IMR-90 (cell line): ENCODE measurements at regions not wholly inside any gene's neighbourhood (a gene's known extent, or its start where the extent isn't known, plus 50 kb on each side); places are given as distances from the start of the nearest gene placed in this dataset.

ENCODE experiments used
- ATAC-seq: fragments of 200-7000 bp; cut with Tn5 transposase; 2 replicates; pipeline ENCODE4 v1.9.1; 2020; ENCODE audit warnings: low read depth, mild to moderate bottlenecking, moderate library complexity
- BruUV-seq: library from RNA; stranded (reverse); fragments of 400-500 nt; replicated peaks from 2 replicates; lab custom pipeline; 2021; lab: Mats Ljungman, UMichigan
- CTCF ChIA-PET: fragments of 300-600 bp; formaldehyde crosslinking; extraction: SDS; loops from one replicate; lab custom pipeline; 2021; ENCODE audit warnings: antibody characterized with exemption; lab: Yijun Ruan, JAX
- POLR2A ChIA-PET: fragments of 300-600 bp; sonication (Branson Sonifier 250); formaldehyde crosslinking; loops from one replicate; lab custom pipeline; 2022; ENCODE audit warnings: antibody characterized with exemption; ENCODE audit not compliant: unreplicated experiment; lab: Charles Lee
- DNase-seq: peaks from one replicate; pipeline ENCODE4 v3.0.0; 2013
- H2AFZ ChIP-seq: replicated peaks from 2 replicates; pipeline ENCODE3; 2013; ENCODE audit warnings: low read length, mild to moderate bottlenecking; ENCODE audit not compliant: poor library complexity
- H2AK5ac ChIP-seq: 2 replicates; pipeline ENCODE4 v1.6.1; 2013; ENCODE audit warnings: low read depth, low read length, inconsistent platforms
- H2AK9ac ChIP-seq: replicated peaks from 2 replicates; pipeline ENCODE3; 2013; ENCODE audit warnings: mild to moderate bottlenecking, low read depth, low read length, moderate library complexity; ENCODE audit not compliant: poor library complexity
- H2BK120ac ChIP-seq: 2 replicates; pipeline ENCODE4 v1.6.1; 2013; ENCODE audit warnings: low read depth, low read length, inconsistent platforms
- H2BK15ac ChIP-seq: 3 replicates; pipeline ENCODE4 v1.6.1; 2013; ENCODE audit warnings: low read depth, low read length, inconsistent platforms
- H2BK20ac ChIP-seq: 2 replicates; pipeline ENCODE4 v1.6.1; 2013; ENCODE audit warnings: low read depth, mild to moderate bottlenecking, inconsistent platforms, low read length, moderate library complexity
- H2BK5ac ChIP-seq: 2 replicates; pipeline ENCODE4 v1.6.1; 2013; ENCODE audit warnings: mild to moderate bottlenecking, low read depth, low read length, inconsistent platforms; ENCODE audit not compliant: poor library complexity, severe bottlenecking
- H3K14ac ChIP-seq: replicated peaks from 2 replicates; pipeline ENCODE4 v1.6.1; 2013; ENCODE audit warnings: low read depth, low read length, inconsistent platforms
- H3K18ac ChIP-seq: 2 replicates; pipeline ENCODE4 v1.6.1; 2013; ENCODE audit warnings: low read depth, low read length, control low read depth
- H3K23ac ChIP-seq: 2 replicates; pipeline ENCODE4 v1.6.1; 2013; ENCODE audit warnings: low read depth, low read length, inconsistent platforms
- H3K27ac ChIP-seq: 2 replicates; pipeline ENCODE4 v1.5.1; 2013; ENCODE audit warnings: mild to moderate bottlenecking, control low read depth, low read length; ENCODE audit not compliant: insufficient read depth
- H3K27me3 ChIP-seq: 2 replicates; pipeline ENCODE4 v1.6.1; 2013; ENCODE audit warnings: low read length; ENCODE audit not compliant: control insufficient read depth, insufficient read depth
- H3K36me3 ChIP-seq: 2 replicates; pipeline ENCODE4 v1.6.1; 2013; ENCODE audit warnings: low read length, mixed read lengths; ENCODE audit not compliant: control insufficient read depth, insufficient read depth
- H3K4ac ChIP-seq: 2 replicates; pipeline ENCODE4 v1.6.1; 2013; ENCODE audit warnings: low read depth, low read length, inconsistent platforms
- H3K4me1 ChIP-seq: 2 replicates; pipeline ENCODE4 v1.6.1; 2013; ENCODE audit warnings: low read length, mixed read lengths; ENCODE audit not compliant: control insufficient read depth, insufficient read depth
- H3K4me2 ChIP-seq: 2 replicates; pipeline ENCODE4 v1.6.1; 2013; ENCODE audit warnings: low read depth, mild to moderate bottlenecking, control low read depth, low read length, moderate library complexity
- H3K4me3 ChIP-seq: 2 replicates; pipeline ENCODE4 v1.5.1; 2013; ENCODE audit warnings: low read depth, mild to moderate bottlenecking, control low read depth, low read length, moderate library complexity; ENCODE audit not compliant: insufficient read depth
- H3K56ac ChIP-seq: 2 replicates; pipeline ENCODE4 v1.6.1; 2013; ENCODE audit warnings: low read length, inconsistent platforms; ENCODE audit not compliant: insufficient read depth; ENCODE audit errors: extremely low read depth
- H3K79me1 ChIP-seq, 2 experiments: 2 replicates each; pipeline ENCODE4 v1.6.1; 2013; ENCODE audit warnings: low read length in 2 of 2, inconsistent platforms in 1 of 2, low read depth in 1 of 2
- H3K9ac ChIP-seq: 2 replicates; pipeline ENCODE4 v1.6.1; 2013; ENCODE audit warnings: low read depth, low read length, control low read depth
- H3K9me1 ChIP-seq: 2 replicates; pipeline ENCODE4 v1.6.1; 2013; ENCODE audit warnings: low read length, inconsistent platforms; ENCODE audit not compliant: insufficient read depth
- H3K9me3 ChIP-seq: 2 replicates; pipeline ENCODE4 v1.6.1; 2013; ENCODE audit warnings: low read length; ENCODE audit not compliant: control insufficient read depth, insufficient read depth
- H4K20me1 ChIP-seq: 2 replicates; pipeline ENCODE4 v1.6.1; 2013; ENCODE audit warnings: low read length, inconsistent platforms; ENCODE audit not compliant: insufficient read depth
- H4K5ac ChIP-seq: 2 replicates; pipeline ENCODE4 v1.6.1; 2013; ENCODE audit warnings: mild to moderate bottlenecking, low read depth, low read length, control low read depth
- H4K8ac ChIP-seq, 2 experiments: 2 replicates each; pipeline ENCODE4 v1.6.1; 2013; ENCODE audit warnings: low read depth in 2 of 2, low read length in 2 of 2, control low read depth in 1 of 2, inconsistent platforms in 1 of 2
- H4K91ac ChIP-seq: 2 replicates; pipeline ENCODE4 v1.6.1; 2013; ENCODE audit warnings: low read depth, low read length, inconsistent platforms; ENCODE audit not compliant: insufficient read depth
- BHLHE40 ChIP-seq: fragments of 150-350 bp; IDR thresholded peaks from 2 replicates; pipeline ENCODE4 v1.6.1; 2016; ENCODE audit warnings: mild to moderate bottlenecking, low read depth, low read length
- ELK1 ChIP-seq: fragments of 150-350 bp; IDR thresholded peaks from 2 replicates; pipeline ENCODE4 v1.6.1; 2016; ENCODE audit warnings: low read depth, mild to moderate bottlenecking, low read length, moderate library complexity, borderline replicate concordance
- MAFK ChIP-seq: IDR thresholded peaks from 2 replicates; pipeline ENCODE4 v1.6.1; 2012; ENCODE audit warnings: low read depth, low read length, improper control_type of control experiment
- MAZ ChIP-seq: IDR thresholded peaks from 2 replicates; pipeline ENCODE4 v1.6.1; 2012; ENCODE audit warnings: low read depth, mild to moderate bottlenecking, low read length, improper control_type of control experiment, moderate library complexity, borderline replicate concordance
- NFE2L2 ChIP-seq: fragments of 150-350 bp; IDR thresholded peaks from 2 replicates; pipeline ENCODE4 v1.6.1; 2016; ENCODE audit warnings: low read depth, mild to moderate bottlenecking, low read length
- POLR2A ChIP-seq: IDR thresholded peaks from 2 replicates; pipeline ENCODE4 v1.6.1; 2012; ENCODE audit warnings: mild to moderate bottlenecking, low read depth, low read length
- RFX5 ChIP-seq: IDR thresholded peaks from 2 replicates; pipeline ENCODE4 v1.8.0; 2012; ENCODE audit warnings: low read depth, mild to moderate bottlenecking, low read length, moderate library complexity
- whole genome bisulfite sequencing, 2 experiments: methylation state at CpG; one replicate each; pipeline versions ENCODE4 v1.1.5 to v1.1.7; 2013; ENCODE audit warnings: missing lambda C conversion rate in 2 of 2; ENCODE audit not compliant: insufficient read length in 1 of 2; ENCODE audit errors: extremely low coverage in 2 of 2; 5-methylcytosine and 5-hydroxymethylcytosine counted together
- dilution Hi-C: fragments of 300-500 bp; cut with HindIII; formaldehyde crosslinking; loops from one replicate; pipeline ENCODE4 v1.14.3; 2018; ENCODE audit warnings: low sequenced_read_pairs; ENCODE audit not compliant: unreplicated experiment
- in situ Hi-C: fragments of 300-500 bp; cut with MboI; formaldehyde crosslinking; loops from 3 replicates; pipeline ENCODE4 v1.14.3; 2019; ENCODE audit warnings: low sequenced_read_pairs, inconsistent platforms, mixed read lengths
- intact Hi-C: fragments of 100-400 bp; cut with micrococcal nuclease; formaldehyde crosslinking; loops from 2 replicates; pipeline ENCODE4 v1.10.0; 2022

- H3K4me2 ChIP-seq, result no peak overlapping the region
- no peak for TF ChIP-seq MAFK
- no peak for TF ChIP-seq ELK1
- no peak for TF ChIP-seq POLR2A
- TF ChIP-seq BHLHE40, result no peak
- no peak for TF ChIP-seq MAZ
- TF ChIP-seq NFE2L2, result no peak
- no peak for TF ChIP-seq RFX5
- H3K9me1 ChIP-seq, result no peaks in the 10 kb centered on the region
- H3K36me3 ChIP-seq, result no peaks in the 10 kb centered on the region
- BruUV-seq, result no TSS peak
- no peak overlapping the region for H2BK5ac ChIP-seq
- intact Hi-C loops, result no loop called here
- H3K27ac ChIP-seq, result no peak overlapping the region
- no peak for ATAC-seq
- no peak overlapping the region for H4K91ac ChIP-seq
- dilution Hi-C loops, result no loop called here
- no peaks in the 10 kb centered on the region for H3K79me1 ChIP-seq
- no peaks in the 10 kb centered on the region for H3K27me3 ChIP-seq
- H3K14ac ChIP-seq, result no peak overlapping the region
- no peaks in the 10 kb centered on the region for H4K20me1 ChIP-seq
- DNase-seq, result no peak
- no peak overlapping the region for H3K56ac ChIP-seq
- H4K8ac ChIP-seq, result no peak overlapping the region
- H3K4ac ChIP-seq, result no peak overlapping the region
- H2BK15ac ChIP-seq, result no peak overlapping the region
- ChIA-PET POLR2A (no interaction called here), CTCF (no interaction called here)
- no peak overlapping the region for H2BK120ac ChIP-seq
- H4K5ac ChIP-seq, result no peak overlapping the region
- H3K23ac ChIP-seq, result no peak overlapping the region
- H2AK9ac ChIP-seq, result no peak overlapping the region
- H3K9me3 ChIP-seq, result peaks cover 2% of the 10 kb centered on the region; the same call in 1 of the 2 replicates
- H2AK5ac ChIP-seq, result no peak overlapping the region
- H2AFZ ChIP-seq, result no peak overlapping the region
- in situ Hi-C loops, result no loop called here
- no CpG with 5 or more reads among the region's 1 CpG for WGBS, 2 experiments
- H3K4me1 ChIP-seq, result no peaks in the 10 kb centered on the region
- no peak overlapping the region for H3K4me3 ChIP-seq
- no peak overlapping the region for H3K18ac ChIP-seq
- no peak overlapping the region for H3K9ac ChIP-seq
- H2BK20ac ChIP-seq, result no peak overlapping the region
These were observed 778.7 kb downstream of the CENPC start for GRCh38 chr4:66766557-66766956.
